Head of caudate nucleus (tissue), 42 donors: ENCODE measurements at regions not wholly inside any gene's neighbourhood (a gene's known extent, or its start where the extent isn't known, plus 50 kb on each side); places are given as distances from the start of the nearest gene placed in this dataset.

Source experiments
- DNase-seq, 42 donors: peaks; one replicate each; pipeline versions ENCODE4 v3.0.0 to v3.0.0-alpha.2; 2020 to 2021; ENCODE audit warnings: mixed read lengths in 7 of 42
- intact Hi-C: fragments of 100-400 bp; cut with DNase I; formaldehyde crosslinking; loops from one replicate; pipeline ENCODE4 v1.15.0; 2022

DNA sequence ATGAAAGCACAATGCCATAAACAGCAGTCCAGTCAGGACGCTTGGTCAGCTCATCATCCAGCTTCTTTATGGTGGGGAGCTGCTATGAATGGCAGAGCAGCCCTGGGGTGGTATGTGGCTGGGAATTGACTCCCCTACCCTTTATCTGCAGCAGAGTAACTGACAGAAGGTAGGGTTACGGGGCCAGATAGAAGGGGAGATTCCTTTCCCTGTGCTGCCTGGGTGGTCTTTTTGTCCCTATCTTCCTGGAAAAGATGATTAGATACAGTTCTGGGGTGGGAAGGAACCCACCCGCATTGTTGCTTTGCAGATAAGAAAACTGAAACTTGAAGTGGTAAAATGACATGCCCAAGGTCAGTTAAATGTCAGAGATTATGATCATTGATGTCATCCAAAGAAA is 405.5 kb downstream of the ARHGEF28 start:
- no peak for DNase-seq
- intact Hi-C loops, result loop anchor here (5.0 kb wide), 1 partner anchor 616 kb away; no protein-coding TSS in a partner anchor

DNA sequence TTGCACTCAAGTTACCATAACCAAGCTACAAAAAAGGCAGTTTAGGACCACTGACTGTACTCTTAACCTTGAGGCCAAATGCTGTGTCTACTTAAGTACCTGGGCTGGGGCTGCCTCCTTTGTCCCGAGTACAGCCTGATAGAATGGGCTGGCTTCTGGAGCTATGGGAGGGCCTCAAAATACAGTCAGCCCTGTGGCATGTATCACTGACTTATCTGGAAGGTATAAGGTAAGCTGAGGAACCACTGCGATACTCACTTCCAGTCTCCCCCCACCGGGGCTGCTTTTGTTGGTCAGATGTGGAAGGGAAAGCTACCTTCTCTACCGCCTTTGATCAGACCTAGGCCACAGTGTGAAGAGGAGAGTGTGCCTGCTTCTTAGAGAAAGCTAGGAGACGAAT is 404.8 kb downstream of the ARHGEF28 start:
- intact Hi-C loops, result loop anchor here (5.0 kb wide), 1 partner anchor 616 kb away; no protein-coding TSS in a partner anchor
- DNase-seq, result no peak

DNA sequence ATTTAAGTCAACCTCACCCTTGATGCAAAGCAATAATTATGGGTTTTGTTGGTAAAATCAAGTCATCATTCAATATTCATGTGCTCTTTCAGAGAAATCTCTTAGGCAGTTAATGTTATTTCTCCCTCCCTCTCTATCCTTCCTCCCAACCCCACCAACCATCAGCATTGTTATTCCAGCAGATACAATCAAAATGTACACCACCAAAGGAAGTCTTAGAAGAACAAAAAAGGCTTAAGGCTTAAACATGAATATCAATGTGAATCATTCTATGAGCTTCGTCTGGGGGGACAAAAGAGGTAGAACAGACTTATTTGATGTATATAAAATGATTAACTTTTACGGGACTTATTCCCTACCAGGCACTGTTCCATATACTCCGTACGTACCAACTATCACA is 404.4 kb downstream of the ARHGEF28 start:
- DNase-seq, result no peak

DNA sequence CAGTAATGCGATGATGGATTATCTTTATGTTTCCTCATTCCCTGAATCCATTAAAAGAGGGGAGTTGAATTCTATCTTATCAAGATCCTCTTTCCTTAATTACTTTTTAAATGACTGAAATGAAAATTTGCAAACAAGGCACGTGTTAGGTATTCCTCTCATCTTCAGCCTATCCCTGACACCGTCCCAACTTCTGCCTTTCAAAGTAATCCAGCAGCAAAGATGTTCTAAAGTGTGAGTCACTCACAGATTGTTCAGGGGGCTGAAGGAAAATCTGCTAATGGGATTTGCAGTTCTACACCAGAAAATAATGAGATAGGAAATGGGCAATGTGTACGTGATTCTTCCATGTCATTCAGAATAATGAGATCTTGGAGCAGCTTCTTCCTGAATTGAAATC is 403.0 kb downstream of the ARHGEF28 start:
- intact Hi-C loops, result no loop called here
- DNase-seq, result no peak

More for the DNA sequence above, 404.4 kb downstream of the ARHGEF28 start:
- intact Hi-C loops, result loop anchor here (5.0 kb wide), 1 partner anchor 617 kb away; no protein-coding TSS in a partner anchor

DNA sequence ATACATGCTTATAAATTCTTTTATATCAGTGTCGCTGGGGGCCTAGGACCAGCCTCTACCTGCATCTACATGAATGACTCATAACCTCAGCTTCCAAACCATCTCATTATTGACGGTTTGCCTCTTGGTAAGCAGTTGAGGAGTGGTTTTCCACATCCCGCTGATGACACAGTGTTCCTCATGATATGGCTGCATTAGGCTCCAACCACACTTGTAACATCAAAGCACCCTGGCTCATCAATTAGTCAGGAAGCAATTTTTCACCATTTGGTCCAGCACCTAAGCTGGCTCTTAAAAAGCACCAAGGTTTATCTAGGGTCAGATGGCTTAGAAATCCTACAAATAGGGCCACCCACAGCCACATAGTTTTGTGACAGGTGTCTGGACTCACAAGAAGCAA is 402.4 kb downstream of the ARHGEF28 start:
- intact Hi-C loops, result no loop called here
- no peak for DNase-seq

DNA sequence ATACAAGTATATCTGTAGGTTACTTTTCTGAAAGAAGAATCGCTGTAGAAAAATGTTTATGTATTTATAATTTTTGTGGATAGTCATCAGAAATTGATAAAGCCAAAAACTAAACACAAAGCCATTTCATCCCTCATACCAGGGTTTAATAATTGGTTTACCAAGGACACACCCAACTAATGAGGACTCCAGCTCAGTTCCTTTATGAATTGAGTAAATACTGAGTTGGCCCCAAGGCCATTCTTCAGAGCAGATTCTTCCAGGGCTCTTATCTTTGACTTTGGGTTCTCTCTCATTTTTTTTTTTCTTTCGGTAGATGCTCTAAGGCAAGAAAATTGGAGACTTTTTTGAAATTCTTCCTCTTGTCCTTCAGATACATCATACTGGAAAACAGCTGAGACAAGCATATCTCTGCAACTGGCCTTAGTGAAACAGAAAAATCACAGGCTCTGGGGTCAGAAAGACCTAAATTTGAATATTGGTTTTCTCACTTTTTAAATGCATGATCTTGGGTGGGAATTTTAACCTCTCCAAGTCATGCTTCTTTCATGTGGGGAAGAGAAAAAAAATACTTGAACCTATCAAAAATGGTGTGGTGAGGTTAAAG is 401.8 kb downstream of the ARHGEF28 start:
- no peak for DNase-seq
- intact Hi-C loops, result no loop called here

DNA sequence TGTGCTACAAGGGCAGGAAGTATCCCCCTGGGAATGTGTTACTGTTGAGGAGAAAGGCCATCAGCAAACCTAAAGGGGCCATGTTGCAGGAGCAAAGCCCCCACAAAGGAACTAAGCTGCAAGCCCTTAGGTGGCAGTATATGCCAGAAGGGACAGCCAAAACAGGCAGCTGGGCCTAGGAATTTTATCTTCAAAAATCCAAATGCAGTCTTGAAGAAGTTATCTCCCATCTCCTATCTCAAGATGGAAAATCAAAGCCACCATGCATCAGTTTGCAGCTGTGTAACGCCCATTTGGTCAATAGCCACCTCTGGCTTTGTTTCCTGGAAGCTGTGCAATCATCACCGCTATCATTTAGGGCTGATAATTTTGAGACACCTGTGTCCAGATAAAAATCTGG is 400.3 kb downstream of the ARHGEF28 start:
- DNase-seq, result no peak
- intact Hi-C loops, result no loop called here

DNA sequence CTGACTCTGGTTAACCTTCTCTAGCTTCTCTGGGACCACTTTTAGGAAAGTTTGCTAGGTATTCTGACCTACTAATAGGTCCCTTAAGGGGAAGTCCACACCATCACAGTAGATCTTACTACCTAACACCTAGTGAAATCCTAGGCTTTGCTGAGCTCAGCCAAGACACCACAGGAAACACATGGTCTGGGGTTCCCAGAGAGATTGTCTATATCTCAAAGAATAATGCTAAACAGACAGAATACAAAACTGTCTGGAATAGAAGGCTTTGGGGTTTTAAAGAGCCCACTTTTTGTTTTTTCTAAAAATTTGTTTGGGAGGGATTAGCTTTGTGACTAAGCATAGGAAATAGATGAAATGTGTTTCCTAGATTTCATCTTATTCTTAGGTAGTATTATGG is 395.1 kb downstream of the ARHGEF28 start:
- intact Hi-C loops, result no loop called here
- no peak for DNase-seq

DNA sequence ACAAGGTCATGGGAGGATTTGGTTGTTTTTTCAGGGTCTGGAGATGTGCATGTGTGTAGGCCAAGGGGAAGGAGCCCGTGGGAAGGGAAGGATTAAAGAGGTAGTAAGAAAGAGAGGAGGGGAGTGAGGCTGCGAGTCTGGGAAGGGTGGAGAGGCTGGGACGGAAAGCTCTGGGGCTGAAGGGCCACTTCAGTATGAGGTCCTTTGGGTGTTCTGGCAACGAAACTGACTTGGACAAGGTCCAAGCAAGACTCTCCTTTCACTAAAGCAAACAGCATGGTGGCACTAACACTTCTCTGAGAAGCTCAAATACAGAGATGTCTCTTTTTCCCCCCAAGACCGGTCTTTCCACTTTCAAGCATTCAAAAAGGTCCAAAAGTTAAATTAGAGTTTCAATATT is 394.5 kb downstream of the ARHGEF28 start:
- no peak for DNase-seq
- intact Hi-C loops, result no loop called here

DNA sequence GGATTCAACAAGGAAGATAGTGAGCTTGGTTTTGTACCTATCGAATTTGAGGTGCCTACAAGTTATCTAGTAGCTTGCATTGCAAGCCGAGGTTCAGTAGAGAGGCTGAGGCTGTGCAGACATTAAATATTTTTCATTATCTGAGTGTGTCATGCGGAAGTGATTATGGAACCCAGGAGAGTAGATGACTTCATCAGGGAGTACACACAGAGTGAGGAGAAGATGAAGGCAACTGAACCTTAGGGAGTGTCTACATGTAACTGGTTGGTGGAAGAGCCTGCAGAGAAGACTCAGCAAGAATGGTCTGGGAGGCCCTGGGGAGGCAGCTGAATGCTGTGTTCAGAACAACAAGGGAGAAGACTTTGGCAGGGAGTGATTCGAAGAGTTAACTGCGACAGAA is 393.9 kb downstream of the ARHGEF28 start:
- intact Hi-C loops, result no loop called here
- DNase-seq, result no peak

DNA sequence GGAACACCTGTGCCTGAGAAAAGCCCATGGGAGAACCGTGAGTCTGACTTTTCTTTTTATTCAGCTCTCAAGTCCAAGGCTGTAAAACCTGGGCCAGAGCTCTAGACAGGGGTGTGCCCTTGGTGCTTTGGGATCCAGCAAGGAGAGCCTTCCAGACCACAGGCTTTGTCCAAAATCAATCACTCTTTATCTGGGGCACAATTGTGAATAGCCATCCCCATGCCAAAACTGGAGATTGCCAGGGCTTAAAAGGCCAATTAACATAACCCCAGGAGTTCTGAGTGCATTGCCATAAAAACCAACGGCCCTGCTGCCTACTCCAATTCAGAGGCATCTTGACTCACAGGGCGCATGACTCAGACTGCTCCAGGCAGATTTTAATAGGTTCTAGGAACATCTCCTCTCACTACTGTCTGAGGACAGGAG is 391.8 kb downstream of the ARHGEF28 start:
- intact Hi-C loops, result no loop called here
- peak; percentile 20 to 93 (median 69) for DNase-seq

DNA sequence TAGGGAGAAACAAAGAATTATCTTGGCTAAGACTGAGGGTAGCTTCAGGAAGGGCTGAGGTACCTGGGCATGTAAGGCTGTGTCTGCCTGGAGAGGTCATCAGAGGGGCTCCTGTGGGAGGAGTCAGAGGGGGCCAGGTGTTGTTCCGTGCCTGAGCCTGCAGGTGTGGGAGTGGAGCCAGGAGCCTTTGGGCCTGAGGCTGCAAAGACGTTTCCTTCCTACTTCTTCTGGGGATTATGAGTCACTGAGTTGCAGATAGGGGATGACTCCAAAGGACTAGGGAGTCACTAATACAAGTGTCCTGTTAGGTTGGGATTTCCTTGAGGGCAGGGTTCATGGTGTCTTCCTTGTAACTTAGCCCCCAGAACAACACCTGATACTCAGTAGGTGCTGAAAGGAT is 391.1 kb downstream of the ARHGEF28 start:
- no peak for DNase-seq
- intact Hi-C loops, result no loop called here

DNA sequence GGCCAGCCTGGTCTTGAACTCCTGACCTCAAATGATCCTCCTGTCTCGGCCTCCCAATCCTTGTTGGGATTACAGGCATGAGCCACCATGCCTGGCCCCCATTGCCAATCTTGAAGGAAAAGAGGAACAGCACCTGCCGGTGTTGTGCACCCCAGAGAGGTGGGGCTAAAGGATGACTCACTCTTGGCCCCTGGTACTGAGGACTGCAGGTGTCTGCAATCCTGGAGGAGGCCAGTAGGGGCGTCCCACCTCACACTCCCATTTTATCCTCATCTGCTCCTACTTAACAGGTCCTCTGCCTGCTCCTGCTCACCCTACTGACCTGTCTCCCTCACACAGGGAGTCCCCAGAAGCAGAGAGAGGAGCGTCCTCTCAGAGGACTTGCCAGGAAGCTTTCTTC is 390.4 kb downstream of the ARHGEF28 start:
- intact Hi-C loops, result no loop called here
- no peak for DNase-seq

DNA sequence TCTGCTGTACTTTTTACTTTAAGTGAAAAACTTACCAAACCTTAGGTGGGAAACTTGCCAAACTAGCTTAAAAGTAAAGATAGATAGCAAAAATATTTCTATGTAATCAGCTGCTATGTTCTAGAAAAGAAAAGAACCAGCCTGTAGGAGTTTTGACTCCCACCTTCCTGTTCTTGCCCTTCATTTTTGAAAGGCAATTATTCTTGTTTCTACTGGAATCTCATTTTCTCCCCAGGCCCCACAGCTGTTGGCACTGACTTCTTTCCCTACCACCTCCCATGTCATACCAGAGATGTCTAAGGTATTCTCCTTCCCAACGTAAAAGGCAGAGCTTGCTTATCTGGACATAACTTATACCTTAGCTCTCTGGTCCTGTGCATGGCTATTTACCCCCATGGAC is 389.7 kb downstream of the ARHGEF28 start:
- peak in 8 of 42 donors; percentile 15 to 58 (median 32) for DNase-seq
- intact Hi-C loops, result no loop called here

DNA sequence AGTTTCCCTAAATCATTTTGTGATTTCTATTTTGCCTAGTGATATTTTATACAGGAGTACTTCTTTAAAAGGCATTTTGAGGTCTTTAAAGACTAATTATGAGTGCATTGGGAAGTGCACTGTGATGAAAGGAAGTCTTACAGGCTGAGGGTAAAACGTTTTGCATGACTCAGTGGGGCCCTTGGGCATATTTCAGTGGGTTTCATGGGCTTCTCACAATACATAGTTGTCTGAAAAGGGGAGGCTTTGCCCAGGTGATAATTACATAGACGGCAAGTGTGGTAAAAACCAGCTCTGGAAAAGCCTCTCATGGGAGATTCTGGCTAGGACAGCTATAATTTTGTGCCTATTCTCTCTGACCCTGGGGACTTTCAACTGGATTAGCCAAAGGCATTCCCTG is 387.2 kb downstream of the ARHGEF28 start:
- intact Hi-C loops, result no loop called here
- DNase-seq, result no peak

DNA sequence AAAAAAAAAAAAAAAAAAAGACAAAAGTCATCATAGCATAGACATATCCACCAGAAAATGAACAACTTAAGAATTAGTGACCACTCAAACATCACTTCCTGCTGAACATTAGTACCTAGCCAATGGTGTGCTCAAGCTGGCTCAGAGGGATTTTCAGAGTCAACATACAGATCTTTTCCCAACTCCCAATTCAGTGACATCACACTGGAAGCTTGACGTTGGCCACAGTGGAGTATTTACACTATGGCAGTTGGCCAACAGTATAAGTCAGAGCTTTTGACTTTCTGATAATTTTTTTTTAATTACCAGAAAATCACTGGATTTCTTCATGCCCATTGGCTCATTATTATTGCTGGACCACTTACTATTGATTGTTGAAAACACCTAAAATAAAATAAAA is 383.5 kb downstream of the ARHGEF28 start:
- DNase-seq, result no peak
- intact Hi-C loops, result no loop called here

DNA sequence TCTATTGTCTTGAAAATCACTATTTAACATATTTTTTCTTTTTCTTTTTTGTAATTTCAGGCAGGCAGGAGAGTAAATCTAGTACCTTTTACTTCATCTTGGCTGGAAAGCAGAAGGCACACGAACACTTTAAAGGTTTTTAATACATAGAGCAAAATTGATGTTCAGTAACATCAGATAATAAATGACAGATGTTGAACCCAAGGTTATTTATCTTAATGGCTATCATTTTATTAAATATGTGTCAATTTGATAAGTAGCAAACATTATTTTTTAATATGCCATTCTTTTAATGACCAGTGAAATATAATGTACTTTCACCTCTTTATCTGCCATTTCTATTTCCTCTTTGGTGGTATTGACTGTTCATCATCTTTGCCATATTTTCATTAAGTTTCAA is 381.2 kb downstream of the ARHGEF28 start:
- intact Hi-C loops, result no loop called here
- no peak for DNase-seq

DNA sequence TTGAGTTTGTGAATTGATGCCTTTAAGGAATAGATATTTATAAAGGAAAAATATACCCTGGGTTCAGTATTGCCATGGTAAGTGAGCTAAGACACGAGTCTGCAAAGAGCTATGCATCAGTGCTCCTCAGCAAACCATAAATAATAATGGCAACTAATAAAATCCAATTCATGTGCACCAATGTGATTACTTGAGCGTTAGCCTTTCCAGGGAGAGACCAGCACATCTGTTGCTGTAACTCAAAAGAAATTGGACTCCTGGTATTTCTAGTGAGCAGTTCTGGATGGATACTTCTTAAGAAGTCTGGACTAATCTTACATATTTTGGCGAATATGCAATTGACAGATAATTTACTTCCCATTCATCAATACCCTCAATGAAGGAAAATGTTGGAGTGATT is 373.3 kb downstream of the ARHGEF28 start:
- no peak for DNase-seq
- intact Hi-C loops, result no loop called here

DNA sequence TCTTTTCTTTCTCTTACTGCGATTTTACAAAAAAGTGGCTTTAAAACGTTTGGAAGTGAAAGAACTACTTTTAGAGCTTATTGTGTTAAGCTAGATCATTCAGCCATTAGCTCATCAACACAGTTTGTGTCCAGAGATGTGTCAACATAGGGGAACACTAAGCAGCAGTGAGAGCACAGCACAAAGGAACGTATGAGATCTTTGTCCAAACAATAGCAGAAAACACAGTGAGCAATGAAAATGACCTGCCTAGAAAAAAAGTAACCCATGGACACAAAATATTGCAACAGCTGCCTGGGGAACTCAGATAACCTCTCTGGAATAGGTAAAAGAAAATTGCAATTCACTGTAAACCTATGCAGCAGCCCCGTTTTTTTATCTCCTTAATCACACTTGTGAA is 372.5 kb downstream of the ARHGEF28 start:
- no peak for DNase-seq
- intact Hi-C loops, result no loop called here

DNA sequence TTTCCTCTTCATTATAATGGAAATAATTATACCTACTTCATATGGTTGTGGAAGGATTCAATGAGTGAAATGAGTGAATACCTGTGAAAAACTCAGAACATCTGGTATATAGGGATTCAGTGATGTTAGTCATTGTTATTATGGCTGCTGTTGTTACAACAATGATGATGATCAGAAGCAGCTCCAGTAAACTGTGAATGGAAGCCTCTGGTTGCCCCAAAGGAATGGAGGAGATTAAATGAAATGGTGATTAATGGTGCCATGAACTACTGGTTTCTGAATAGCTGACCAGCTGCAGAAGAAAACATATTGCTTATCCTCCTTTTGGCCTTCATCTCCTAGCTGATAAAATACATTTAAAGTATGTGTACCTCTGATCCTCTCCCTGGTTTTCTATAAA is 372.0 kb downstream of the ARHGEF28 start:
- DNase-seq, result no peak
- intact Hi-C loops, result no loop called here

DNA sequence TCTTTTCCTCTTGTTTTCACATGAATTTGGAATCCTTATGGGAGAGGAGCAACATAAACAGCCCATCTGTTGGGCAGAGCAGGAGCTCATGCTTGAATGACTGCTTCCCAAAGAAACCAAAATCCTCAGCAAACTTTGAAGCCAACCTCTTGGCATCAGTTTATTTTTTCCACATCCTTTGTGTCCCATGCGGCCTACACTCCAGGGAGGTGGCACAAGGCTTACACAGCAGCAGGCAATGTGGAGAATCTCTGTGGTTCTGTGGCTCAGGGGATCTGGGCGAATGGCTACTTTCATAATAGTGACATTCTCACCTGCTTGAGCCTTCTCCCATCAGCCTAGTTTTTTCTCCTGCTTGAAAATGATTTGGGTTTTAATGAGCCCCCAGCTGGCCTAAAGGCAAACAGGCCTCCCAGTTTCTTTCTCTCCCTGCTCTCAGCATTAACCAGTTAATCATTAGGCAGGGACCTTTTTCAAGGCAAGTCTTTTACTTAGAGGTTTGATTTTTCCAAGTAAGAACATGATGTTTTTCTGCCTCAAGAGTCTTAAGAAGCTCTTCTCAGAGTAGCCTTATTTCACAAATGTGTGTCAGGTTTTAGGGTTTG is 370.3 kb downstream of the ARHGEF28 start:
- intact Hi-C loops, result no loop called here
- no peak for DNase-seq
